DOHH2 (cell line): ENCODE measurements at regions not wholly inside any gene's neighbourhood (a gene's known extent, or its start where the extent isn't known, plus 50 kb on each side); places are given as distances from the start of the nearest gene placed in this dataset.
"Not testable (repeated sequence)": the region's sequence is repeated elsewhere in the genome, so short reads cannot be mapped to it uniquely, and the experiment has no call there.

Experiments
- H3F3A ChIP-seq: fragments of 200-600 bp; sonication (generic), shearing (Covaris generic); 2 replicates; pipeline ENCODE4 v1.6.0; 2016; ENCODE audit warnings: antibody characterized with exemption, mild to moderate bottlenecking; ENCODE audit not compliant: control insufficient read depth, insufficient read depth
- H3K27ac ChIP-seq: fragments of 200-600 bp; sonication (generic); 2 replicates; pipeline ENCODE4 v1.5.1; 2014; ENCODE audit warnings: low read depth, mild to moderate bottlenecking, low read length, moderate library complexity
- H3K27me3 ChIP-seq: fragments of 200-600 bp; sonication (generic); 2 replicates; pipeline ENCODE4 v1.6.1; 2014; ENCODE audit warnings: mild to moderate bottlenecking, low read length, mixed read lengths; ENCODE audit not compliant: control insufficient read depth
- H3K36me3 ChIP-seq: fragments of 200-600 bp; sonication (generic); 2 replicates; pipeline ENCODE4 v1.6.1; 2014; ENCODE audit warnings: mild to moderate bottlenecking, low read length, moderate library complexity, mixed read lengths; ENCODE audit not compliant: control insufficient read depth
- H3K4me1 ChIP-seq: fragments of 200-600 bp; sonication (generic); 2 replicates; pipeline ENCODE4 v1.6.1; 2014; ENCODE audit warnings: mild to moderate bottlenecking, low read length, mixed read lengths; ENCODE audit not compliant: control insufficient read depth
- H3K4me2 ChIP-seq: fragments of 200-600 bp; sonication (generic); 2 replicates; pipeline ENCODE4 v1.6.0; 2014; ENCODE audit warnings: mild to moderate bottlenecking, low read length, moderate library complexity
- H3K4me3 ChIP-seq: fragments of 200-600 bp; sonication (generic); 2 replicates; pipeline ENCODE4 v1.5.1; 2014; ENCODE audit warnings: mild to moderate bottlenecking, low read length, mixed read lengths
- H3K79me2 ChIP-seq: fragments of 200-600 bp; sonication (generic); 2 replicates; pipeline ENCODE4 v1.6.1; 2014; ENCODE audit warnings: mild to moderate bottlenecking, low read length, mixed read lengths; ENCODE audit not compliant: control insufficient read depth
- H3K9me2 ChIP-seq: fragments of 200-600 bp; sonication (generic); replicated peaks from 2 replicates; pipeline ENCODE4 v1.6.1; 2014; ENCODE audit warnings: mild to moderate bottlenecking, low read length, mixed read lengths; ENCODE audit not compliant: control insufficient read depth
- H3K9me3 ChIP-seq: fragments of 200-600 bp; sonication (generic); 2 replicates; pipeline ENCODE4 v1.6.1; 2014; ENCODE audit warnings: antibody characterized with exemption, low read length, mixed read lengths; ENCODE audit not compliant: control insufficient read depth, insufficient read depth
- H4K20me1 ChIP-seq: fragments of 200-600 bp; sonication (generic); 2 replicates; pipeline ENCODE4 v1.6.0; 2014; ENCODE audit warnings: low read depth, mild to moderate bottlenecking, antibody characterized with exemption, low read length, moderate library complexity; ENCODE audit not compliant: control insufficient read depth, insufficient read depth
- EZH2phosphoT487 ChIP-seq: fragments of 200-600 bp; sonication (generic); IDR thresholded peaks from 2 replicates; pipeline ENCODE4 v1.6.1; 2017; ENCODE audit warnings: borderline replicate concordance, mild to moderate bottlenecking, antibody characterized with exemption, low read length, moderate library complexity, mixed read lengths
- TF ChIP-seq, protein P1 (sequence below): fragments of 200-600 bp; sonication (generic); IDR thresholded peaks from one replicate; pipeline ENCODE4 v1.5.1; 2014; ENCODE audit warnings: antibody characterized with exemption, mild to moderate bottlenecking, low read depth, low read length; ENCODE audit not compliant: poor library complexity, severe bottlenecking

DNA sequence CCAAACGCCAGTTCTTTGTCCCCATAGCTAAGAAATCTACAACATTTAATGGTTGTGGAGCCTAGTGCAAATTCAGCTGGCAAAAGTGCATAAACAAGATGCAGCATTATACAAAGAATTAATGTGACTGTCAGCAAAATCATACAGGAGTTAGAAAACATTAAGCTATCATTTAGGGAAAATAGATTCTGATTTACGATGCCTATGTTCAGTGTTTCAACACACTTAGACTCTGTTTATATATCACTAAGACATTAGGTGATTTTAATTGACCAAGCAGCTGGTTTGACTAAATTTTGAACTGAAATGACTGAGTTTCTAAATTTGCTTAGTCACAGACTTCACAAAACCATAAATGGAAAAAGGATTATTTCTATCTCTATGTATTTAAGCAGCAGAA lies 1076.8 kb downstream of the TBL1XR1 start:
- no peaks in the 10 kb centered on the region for H3K27me3 ChIP-seq
- H3K27ac ChIP-seq: no peak overlapping the region
- no peaks in the 10 kb centered on the region for H3K36me3 ChIP-seq
- no peaks in the 10 kb centered on the region for H3K4me1 ChIP-seq
- no peaks in the 10 kb centered on the region for H4K20me1 ChIP-seq
- H3F3A ChIP-seq: no peaks in the 10 kb centered on the region
- no peaks in the 10 kb centered on the region for H3K79me2 ChIP-seq
- no peak overlapping the region for H3K4me2 ChIP-seq
- TF ChIP-seq EZH2phosphoT487: no peak
- TF ChIP-seq, protein P1, sequence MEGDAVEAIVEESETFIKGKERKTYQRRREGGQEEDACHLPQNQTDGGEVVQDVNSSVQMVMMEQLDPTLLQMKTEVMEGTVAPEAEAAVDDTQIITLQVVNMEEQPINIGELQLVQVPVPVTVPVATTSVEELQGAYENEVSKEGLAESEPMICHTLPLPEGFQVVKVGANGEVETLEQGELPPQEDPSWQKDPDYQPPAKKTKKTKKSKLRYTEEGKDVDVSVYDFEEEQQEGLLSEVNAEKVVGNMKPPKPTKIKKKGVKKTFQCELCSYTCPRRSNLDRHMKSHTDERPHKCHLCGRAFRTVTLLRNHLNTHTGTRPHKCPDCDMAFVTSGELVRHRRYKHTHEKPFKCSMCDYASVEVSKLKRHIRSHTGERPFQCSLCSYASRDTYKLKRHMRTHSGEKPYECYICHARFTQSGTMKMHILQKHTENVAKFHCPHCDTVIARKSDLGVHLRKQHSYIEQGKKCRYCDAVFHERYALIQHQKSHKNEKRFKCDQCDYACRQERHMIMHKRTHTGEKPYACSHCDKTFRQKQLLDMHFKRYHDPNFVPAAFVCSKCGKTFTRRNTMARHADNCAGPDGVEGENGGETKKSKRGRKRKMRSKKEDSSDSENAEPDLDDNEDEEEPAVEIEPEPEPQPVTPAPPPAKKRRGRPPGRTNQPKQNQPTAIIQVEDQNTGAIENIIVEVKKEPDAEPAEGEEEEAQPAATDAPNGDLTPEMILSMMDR: no peak
- no peaks in the 10 kb centered on the region for H3K9me2 ChIP-seq
- no peak overlapping the region for H3K4me3 ChIP-seq
- H3K9me3 ChIP-seq: no peaks in the 10 kb centered on the region

DNA sequence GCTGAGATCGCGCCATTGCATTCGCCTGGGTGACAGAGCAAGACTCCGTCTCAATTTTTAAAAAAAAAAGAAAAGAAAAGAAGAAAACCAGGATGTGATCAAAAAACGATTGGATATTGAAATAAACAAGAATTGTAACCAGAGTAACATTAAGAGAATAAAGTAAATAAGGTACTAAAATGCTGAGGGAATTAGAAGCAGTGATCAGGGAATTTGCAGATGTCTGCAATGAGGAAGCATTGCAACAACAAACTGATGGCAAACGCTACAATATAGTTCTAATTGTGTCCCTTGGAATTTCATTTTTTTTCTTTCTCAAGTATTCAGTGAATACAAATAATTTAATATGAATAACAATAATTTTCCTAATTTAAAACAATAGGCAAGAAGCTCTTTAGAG lies 1077.5 kb downstream of the TBL1XR1 start:
- Histone ChIP-seq H4K20me1 (no peaks in the 10 kb centered on the region), H3K27ac (no peak overlapping the region), H3K79me2 (no peaks in the 10 kb centered on the region), H3K4me1 (no peaks in the 10 kb centered on the region), H3K27me3 (no peaks in the 10 kb centered on the region), H3K9me2 (no peaks in the 10 kb centered on the region), H3K36me3 (no peaks in the 10 kb centered on the region), H3K4me2 (no peak overlapping the region), H3K4me3 (no peak overlapping the region), H3K9me3 (no peaks in the 10 kb centered on the region), H3F3A (no peaks in the 10 kb centered on the region)
- TF ChIP-seq, protein P1: no peak
- no peak for TF ChIP-seq EZH2phosphoT487

DNA sequence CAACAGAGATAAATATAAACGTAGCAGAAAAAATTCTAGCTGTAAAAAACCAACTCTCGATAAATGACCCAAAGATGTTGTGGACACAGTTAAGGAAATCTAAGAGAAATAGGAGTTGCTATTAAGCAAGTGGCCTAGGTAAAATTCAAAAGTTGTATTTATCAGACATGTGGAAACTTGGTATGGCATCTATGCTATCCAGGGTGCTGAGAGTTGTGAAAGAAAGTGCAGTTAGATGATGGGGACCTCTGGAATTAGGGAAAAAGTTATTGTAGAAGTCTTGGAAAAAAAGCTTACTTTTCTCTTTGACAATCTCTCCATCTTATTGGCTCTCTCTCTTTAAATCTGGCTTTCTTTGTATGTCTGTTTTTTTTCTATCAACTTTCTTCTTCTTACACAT lies 1090.9 kb downstream of the TBL1XR1 start:
- no peaks in the 10 kb centered on the region for H3K9me3 ChIP-seq
- H3K4me3 ChIP-seq: no peak overlapping the region
- no peak overlapping the region for H3K4me2 ChIP-seq
- no peaks in the 10 kb centered on the region for H4K20me1 ChIP-seq
- no peaks in the 10 kb centered on the region for H3K36me3 ChIP-seq
- H3K79me2 ChIP-seq: no peaks in the 10 kb centered on the region
- TF ChIP-seq, protein P1: no peak
- no peak for TF ChIP-seq EZH2phosphoT487
- no peak overlapping the region for H3K27ac ChIP-seq
- no peaks in the 10 kb centered on the region for H3F3A ChIP-seq
- H3K4me1 ChIP-seq: no peaks in the 10 kb centered on the region
- H3K9me2 ChIP-seq: no peaks in the 10 kb centered on the region
- no peaks in the 10 kb centered on the region for H3K27me3 ChIP-seq

DNA sequence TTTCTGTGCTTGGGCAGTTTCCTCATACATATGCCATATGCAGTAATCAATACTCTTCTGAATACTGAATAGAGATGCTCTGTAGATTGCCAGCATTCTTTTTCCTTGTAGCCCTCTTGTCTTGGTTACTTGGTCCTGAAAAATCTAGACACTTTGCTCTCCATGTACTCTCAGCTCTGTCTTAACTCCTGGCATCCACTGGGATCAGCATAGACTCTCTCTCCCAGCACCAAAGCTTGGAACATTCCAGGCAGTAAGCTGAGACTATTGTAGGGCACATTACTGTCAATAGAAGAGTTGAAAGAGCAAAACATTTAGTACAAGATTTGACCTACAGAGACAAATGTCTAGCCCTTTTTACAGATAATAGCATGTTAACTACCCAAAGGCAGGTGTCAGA lies 1100.3 kb downstream of the TBL1XR1 start:
- no peaks in the 10 kb centered on the region for H3K9me2 ChIP-seq
- H3K27ac ChIP-seq: no peak overlapping the region
- no peaks in the 10 kb centered on the region for H4K20me1 ChIP-seq
- no peaks in the 10 kb centered on the region for H3K9me3 ChIP-seq
- no peaks in the 10 kb centered on the region for H3K36me3 ChIP-seq
- H3K4me2 ChIP-seq: no peak overlapping the region
- no peaks in the 10 kb centered on the region for H3K4me1 ChIP-seq
- TF ChIP-seq, protein P1: no peak
- no peak for TF ChIP-seq EZH2phosphoT487
- no peaks in the 10 kb centered on the region for H3F3A ChIP-seq
- no peaks in the 10 kb centered on the region for H3K79me2 ChIP-seq
- H3K27me3 ChIP-seq: no peaks in the 10 kb centered on the region
- H3K4me3 ChIP-seq: no peak overlapping the region

DNA sequence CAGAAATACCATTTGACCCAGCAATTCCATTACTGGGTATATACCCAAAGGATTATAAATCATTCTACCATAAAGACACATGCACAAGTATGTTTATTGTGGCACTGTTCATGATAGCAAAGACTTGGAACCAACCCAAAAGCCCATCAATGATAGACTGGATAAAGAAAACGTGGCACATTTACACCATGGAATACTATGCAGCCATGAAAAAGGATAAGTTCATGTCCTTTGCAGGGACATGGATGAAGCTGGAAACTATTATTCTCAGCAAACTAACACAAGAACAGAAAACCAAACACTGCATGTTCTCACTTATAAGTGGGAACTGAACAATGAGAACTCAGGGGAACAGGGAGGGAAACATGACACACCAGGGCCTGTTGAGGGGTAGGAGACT lies 1103.4 kb downstream of the TBL1XR1 start:
- not testable (repeated sequence) for H3K27ac ChIP-seq, H3K36me3 ChIP-seq, H3K9me3 ChIP-seq, H3K27me3 ChIP-seq, H3K4me1 ChIP-seq, H4K20me1 ChIP-seq, H3K4me3 ChIP-seq, H3K4me2 ChIP-seq, H3K9me2 ChIP-seq, H3K79me2 ChIP-seq, H3F3A ChIP-seq
